RWPE1 (cell line): ENCODE measurements at regions not wholly inside any gene's neighbourhood (a gene's known extent, or its start where the extent isn't known, plus 50 kb on each side); places are given as distances from the start of the nearest gene placed in this dataset.
A peak's percentile ranks its signal among the peaks of the same experiment; 100 is the strongest.
"Not testable (repeated sequence)": the region's sequence is repeated elsewhere in the genome, so short reads cannot be mapped to it uniquely, and the experiment has no call there.

ENCODE experiments used
- CTCF ChIA-PET: fragments of 350-600 bp; sonication (Branson Sonifier 250); formaldehyde crosslinking; extraction: SDS; loops from one replicate; lab custom pipeline; 2021; lab: Yijun Ruan, JAX
- POLR2A ChIA-PET: fragments of 400-600 bp; formaldehyde crosslinking; extraction: SDS; loops from one replicate; lab custom pipeline; 2020; ENCODE audit warnings: antibody characterized with exemption; ENCODE audit not compliant: low non-redundant PET; lab: Yijun Ruan, JAX
- DNase-seq: peaks from one replicate; pipeline ENCODE4 v3.0.0; 2012; ENCODE audit warnings: low spot score
- H3K27ac ChIP-seq: fragments of 450-650 bp; 2 replicates; pipeline ENCODE4 v1.5.1; 2017
- TF ChIP-seq, protein P1 (sequence below): fragments of 450-650 bp; conservative IDR thresholded peaks from 2 replicates; pipeline ENCODE4 v1.5.1; 2017; ENCODE audit warnings: low read depth, mild to moderate bottlenecking

DNA sequence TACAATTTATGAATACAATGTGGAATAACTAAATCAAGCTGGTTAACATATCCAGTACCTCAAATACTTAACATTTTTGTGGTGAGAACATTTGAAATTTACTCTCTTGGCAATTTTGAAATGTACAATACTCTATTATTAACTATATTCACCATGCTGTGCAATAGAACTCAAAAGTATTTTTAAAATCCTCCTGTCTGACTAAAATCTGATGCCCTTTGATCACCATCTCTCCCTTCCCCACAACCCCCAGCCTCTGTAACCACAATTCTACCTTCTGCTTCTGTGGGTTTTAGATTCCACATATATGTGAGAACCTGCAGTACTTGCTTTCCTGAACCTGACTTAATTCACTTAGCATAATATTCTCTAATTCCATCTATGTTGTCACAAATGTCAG is 71.6 kb upstream of the ALOX12 start:
- ChIA-PET CTCF (no interaction called here), POLR2A (no interaction called here)
- H3K27ac ChIP-seq = no peak overlapping the region
- TF ChIP-seq, protein P1, sequence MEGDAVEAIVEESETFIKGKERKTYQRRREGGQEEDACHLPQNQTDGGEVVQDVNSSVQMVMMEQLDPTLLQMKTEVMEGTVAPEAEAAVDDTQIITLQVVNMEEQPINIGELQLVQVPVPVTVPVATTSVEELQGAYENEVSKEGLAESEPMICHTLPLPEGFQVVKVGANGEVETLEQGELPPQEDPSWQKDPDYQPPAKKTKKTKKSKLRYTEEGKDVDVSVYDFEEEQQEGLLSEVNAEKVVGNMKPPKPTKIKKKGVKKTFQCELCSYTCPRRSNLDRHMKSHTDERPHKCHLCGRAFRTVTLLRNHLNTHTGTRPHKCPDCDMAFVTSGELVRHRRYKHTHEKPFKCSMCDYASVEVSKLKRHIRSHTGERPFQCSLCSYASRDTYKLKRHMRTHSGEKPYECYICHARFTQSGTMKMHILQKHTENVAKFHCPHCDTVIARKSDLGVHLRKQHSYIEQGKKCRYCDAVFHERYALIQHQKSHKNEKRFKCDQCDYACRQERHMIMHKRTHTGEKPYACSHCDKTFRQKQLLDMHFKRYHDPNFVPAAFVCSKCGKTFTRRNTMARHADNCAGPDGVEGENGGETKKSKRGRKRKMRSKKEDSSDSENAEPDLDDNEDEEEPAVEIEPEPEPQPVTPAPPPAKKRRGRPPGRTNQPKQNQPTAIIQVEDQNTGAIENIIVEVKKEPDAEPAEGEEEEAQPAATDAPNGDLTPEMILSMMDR = no peak
- no peak for DNase-seq

DNA sequence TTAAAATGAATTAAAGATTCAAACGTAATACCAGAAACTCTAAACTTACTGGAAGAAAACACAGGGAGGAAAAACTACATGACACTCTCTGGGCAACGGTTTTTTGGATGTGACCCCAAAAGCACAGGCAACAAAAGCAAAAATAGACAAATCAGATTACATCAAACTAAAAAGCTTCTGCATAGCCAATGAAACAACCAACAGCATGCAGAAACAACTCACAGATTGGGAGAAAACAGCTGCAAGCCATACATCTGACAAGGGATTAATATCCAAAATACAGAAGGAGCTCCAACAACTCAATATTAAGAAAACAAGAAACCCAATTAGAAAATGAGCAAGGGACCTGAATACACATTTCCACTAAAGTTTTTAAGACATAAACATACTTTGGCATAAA is 69.2 kb upstream of the ALOX12 start:
- POLR2A ChIA-PET = interaction anchor here (0.6 kb wide), 1 partner anchor 109 kb away, joined by 3 read pairs; the partner anchor contains the start of gene SLC16A13
- CTCF ChIA-PET = interaction anchor here (0.6 to 1.2 kb wide), 3 partner anchors 76 to 146 kb away, joined by 5 to 6 read pairs (median 6); no protein-coding TSS in a partner anchor

DNA sequence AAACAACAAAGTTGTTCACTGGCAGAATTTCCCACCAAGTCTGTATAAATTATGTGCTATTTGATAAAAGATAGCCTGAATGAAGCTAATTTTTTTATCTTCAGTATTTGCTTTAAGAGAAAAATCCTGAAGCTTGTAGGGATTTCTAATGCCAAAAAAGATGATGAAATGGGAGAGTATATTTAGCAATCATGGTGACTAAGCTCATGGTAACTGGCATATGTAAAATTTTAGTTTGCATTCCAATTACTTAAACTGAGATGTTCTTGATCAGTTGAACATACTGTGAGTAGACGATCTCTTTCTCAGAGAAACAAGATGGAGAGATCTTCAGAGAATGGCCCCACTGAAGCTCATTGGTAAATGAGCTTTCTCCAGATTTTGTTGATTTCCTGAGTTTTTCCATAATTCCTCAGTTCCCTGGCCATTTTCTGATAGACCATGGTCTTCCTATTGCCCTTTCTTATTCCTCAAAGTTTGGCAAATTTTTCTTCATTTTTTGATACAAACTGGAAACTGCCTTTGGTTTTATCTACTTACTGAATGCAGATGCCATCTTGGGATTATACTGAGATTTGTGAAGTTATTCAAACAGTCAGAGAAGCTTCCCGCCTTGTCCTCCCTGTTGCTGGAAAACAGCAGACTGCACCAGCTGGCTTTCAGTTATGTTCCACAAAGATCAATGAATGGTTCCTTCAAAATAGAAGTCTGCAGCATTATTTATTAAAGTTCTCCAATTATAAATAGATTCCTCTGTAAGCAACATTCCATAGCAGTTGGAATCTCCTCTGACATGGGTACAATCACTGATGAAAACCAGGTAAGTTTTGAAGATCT is 68.3 kb upstream of the ALOX12 start:
- ChIA-PET POLR2A (interaction anchor here (0.6 kb wide), 1 partner anchor 108 kb away, joined by 3 read pairs; the partner anchor contains the start of gene SLC16A13), CTCF (interaction anchor here (1.2 to 1.7 kb wide), 2 partner anchors 16 to 94 kb away, joined by 6 read pairs; no protein-coding TSS in a partner anchor)
- TF ChIP-seq, protein P1 = no peak
- peak; percentile 51 for DNase-seq
- H3K27ac ChIP-seq = no peak overlapping the region

More for the DNA sequence above, 69.2 kb upstream of the ALOX12 start:
- DNase-seq = no peak
- no peak overlapping the region for H3K27ac ChIP-seq
- TF ChIP-seq, protein P1 = no peak

DNA sequence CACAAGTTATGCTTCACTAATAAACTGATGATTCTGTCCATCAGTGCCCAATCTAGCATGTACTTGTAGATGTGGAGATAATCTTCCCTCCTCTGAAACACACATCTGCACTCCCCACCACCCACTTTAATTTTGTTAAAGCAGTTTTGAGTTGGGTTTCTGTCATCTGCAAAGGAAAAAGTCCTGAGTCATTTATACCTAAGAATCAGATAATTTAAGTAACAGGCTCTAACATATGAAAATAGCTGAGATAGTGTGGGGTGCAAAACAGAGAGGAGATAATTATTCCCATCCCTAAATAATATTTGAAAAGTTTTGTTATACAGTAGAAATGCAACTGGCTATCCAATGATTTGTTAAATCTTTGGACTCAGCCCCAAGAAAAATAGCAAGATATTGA is 67.7 kb upstream of the ALOX12 start:
- TF ChIP-seq, protein P1 = no peak
- DNase-seq = no peak
- POLR2A ChIA-PET = no interaction called here
- CTCF ChIA-PET = interaction anchor here (0.7 to 1.7 kb wide), 2 partner anchors 17 to 52 kb away, joined by 4 to 6 read pairs; no protein-coding TSS in a partner anchor
- H3K27ac ChIP-seq = no peak overlapping the region

DNA sequence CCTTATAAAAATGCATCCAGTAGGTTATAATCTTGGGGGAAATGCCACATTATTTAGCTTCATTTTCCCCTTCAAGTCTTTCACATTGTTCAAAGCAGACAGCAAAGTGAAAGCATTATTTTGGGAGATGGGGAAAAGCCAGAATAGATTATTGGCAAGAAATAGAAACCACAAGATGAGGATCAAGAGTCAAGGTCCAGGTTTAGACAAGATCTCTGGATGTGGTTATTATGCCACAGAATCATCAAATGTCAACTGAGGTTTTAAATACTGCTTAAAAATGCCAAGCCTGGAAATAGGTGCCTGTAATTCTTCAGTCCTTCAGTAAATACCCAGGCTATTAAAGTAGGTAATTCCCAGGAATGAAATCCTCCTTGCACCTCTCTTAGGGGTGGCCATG is 65.1 kb upstream of the ALOX12 start:
- CTCF ChIA-PET = no interaction called here
- DNase-seq = no peak
- POLR2A ChIA-PET = no interaction called here
- no peak overlapping the region for H3K27ac ChIP-seq
- TF ChIP-seq, protein P1 = no peak

DNA sequence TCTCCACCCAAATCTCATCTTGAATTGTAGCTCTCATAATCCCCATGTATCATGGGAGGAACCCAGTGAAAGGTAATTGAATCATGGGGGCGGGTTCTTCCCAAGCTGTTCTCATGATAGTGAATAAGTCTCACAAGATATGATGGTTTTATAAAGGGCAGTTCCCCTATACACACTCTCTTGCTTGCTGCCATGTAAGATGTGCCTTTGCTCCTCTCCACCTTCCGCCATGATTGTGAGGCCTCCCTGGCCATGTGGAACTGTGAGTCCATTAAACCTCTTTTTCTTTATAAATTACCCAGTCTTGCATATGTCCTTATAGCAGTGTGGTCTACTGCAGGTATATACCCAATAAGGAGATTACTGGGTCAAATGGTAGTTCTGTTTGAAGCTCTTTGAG is 61.3 kb upstream of the ALOX12 start:
- H3K27ac ChIP-seq, POLR2A ChIA-PET, CTCF ChIA-PET, DNase-seq: not testable (repeated sequence)
